ENCODE measurements at regions not wholly inside any gene's neighbourhood (a gene's known extent, or its start where the extent isn't known, plus 50 kb on each side); places are given as distances from the start of the nearest gene placed in this dataset.

DNA sequence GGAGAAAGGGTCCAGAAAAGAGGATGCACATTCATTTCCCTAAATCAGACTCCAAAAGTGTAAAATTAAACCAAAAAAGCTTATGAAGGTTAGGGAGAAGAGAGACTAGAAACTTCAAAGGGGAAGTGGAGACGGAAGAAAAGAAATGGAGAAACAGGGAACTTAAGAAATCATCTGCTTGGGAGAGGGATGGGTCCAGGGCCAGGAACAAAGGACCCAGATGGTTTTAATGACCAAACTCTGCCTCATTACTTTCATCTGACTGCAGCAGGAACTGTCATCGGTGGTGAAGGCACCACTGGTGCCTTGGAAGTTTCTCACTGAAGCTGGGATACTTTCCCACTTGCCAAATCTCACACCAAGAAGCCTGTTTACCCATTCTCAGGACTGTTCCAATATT is 70.5 kb upstream of the SLC4A7 start:
- no peak for TF ChIP-seq POLR2AphosphoS5 (IDR thresholded peaks at IDR 0.05; ENCODE audit: low read depth, low read length)
- TF ChIP-seq POLR2A (IDR thresholded peaks at IDR 0.05; ENCODE audit: low read depth, low read length): no peak

Data from GM12891 (cell line).